ENCODE measurements at regions not wholly inside any gene's neighbourhood (a gene's known extent, or its start where the extent isn't known, plus 50 kb on each side); places are given as distances from the start of the nearest gene placed in this dataset.

DNA sequence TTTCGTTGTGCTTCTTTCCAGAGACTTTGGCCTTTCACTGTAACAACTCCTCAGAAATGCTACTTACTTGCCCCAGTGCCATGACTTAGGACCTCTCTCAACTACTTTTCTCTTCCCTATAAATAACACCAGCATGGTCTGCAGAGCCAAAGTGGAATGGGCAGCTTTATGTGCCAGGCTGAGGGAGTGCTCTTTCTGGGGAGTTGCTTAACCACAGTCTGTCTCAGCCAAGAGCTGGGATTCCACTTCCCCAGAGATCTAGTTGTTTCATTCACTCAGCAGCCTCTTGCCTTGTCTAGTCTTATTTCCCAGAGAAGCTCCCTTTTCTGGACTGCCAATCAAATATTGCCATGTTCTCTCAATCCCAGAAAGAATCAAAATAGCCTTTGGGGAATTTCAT lies 912.2 kb downstream of the GRID1 start:
- TF ChIP-seq, protein P1, sequence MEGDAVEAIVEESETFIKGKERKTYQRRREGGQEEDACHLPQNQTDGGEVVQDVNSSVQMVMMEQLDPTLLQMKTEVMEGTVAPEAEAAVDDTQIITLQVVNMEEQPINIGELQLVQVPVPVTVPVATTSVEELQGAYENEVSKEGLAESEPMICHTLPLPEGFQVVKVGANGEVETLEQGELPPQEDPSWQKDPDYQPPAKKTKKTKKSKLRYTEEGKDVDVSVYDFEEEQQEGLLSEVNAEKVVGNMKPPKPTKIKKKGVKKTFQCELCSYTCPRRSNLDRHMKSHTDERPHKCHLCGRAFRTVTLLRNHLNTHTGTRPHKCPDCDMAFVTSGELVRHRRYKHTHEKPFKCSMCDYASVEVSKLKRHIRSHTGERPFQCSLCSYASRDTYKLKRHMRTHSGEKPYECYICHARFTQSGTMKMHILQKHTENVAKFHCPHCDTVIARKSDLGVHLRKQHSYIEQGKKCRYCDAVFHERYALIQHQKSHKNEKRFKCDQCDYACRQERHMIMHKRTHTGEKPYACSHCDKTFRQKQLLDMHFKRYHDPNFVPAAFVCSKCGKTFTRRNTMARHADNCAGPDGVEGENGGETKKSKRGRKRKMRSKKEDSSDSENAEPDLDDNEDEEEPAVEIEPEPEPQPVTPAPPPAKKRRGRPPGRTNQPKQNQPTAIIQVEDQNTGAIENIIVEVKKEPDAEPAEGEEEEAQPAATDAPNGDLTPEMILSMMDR (IDR thresholded peaks at IDR 0.05; ENCODE audit: insufficient read depth, low read depth, low read length), result no peak
- TF ChIP-seq EZH2 (IDR thresholded peaks at IDR 0.05; ENCODE audit: insufficient read depth, low read length), result no peak
